Fibroblast of the aortic adventitia (primary cell): ENCODE measurements at regions not wholly inside any gene's neighbourhood (a gene's known extent, or its start where the extent isn't known, plus 50 kb on each side); places are given as distances from the start of the nearest gene placed in this dataset.

Source experiments
- DNase-seq: peaks from one replicate; pipeline ENCODE4 v3.0.0-alpha.2; 2010; ENCODE audit warnings: low read depth
- H3K4me3 ChIP-seq: 2 replicates; pipeline ENCODE4 v1.5.1; 2011; ENCODE audit warnings: low read depth, mild to moderate bottlenecking, control low read depth, low read length, moderate library complexity
- TF ChIP-seq, protein P1 (sequence below): IDR thresholded peaks from 2 replicates; pipeline ENCODE4 v1.5.1; 2011; ENCODE audit warnings: mild to moderate bottlenecking, low read length, control low read depth, inconsistent platforms; ENCODE audit not compliant: insufficient read depth

DNA sequence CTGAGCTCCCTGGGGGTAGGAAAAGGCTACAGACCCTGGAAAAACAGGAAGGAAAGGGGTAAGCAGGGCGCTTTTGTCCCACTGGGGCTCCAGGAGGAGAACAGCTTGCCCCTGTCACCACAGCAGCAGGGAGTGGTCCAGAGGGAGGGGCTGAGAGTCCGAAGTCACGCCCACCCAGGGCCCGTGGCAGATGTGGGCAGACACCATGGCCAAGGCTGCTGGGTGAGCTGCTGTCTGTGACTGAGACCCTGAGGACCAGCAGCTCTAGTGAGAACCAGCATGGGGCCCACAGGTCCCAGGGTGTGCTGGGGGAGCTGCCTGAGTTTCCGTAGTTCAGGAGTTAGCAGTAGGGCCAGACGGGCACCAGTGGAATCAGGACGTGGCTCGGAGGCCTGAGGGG is 162.0 kb downstream of the SPP2 start:
- TF ChIP-seq, protein P1, sequence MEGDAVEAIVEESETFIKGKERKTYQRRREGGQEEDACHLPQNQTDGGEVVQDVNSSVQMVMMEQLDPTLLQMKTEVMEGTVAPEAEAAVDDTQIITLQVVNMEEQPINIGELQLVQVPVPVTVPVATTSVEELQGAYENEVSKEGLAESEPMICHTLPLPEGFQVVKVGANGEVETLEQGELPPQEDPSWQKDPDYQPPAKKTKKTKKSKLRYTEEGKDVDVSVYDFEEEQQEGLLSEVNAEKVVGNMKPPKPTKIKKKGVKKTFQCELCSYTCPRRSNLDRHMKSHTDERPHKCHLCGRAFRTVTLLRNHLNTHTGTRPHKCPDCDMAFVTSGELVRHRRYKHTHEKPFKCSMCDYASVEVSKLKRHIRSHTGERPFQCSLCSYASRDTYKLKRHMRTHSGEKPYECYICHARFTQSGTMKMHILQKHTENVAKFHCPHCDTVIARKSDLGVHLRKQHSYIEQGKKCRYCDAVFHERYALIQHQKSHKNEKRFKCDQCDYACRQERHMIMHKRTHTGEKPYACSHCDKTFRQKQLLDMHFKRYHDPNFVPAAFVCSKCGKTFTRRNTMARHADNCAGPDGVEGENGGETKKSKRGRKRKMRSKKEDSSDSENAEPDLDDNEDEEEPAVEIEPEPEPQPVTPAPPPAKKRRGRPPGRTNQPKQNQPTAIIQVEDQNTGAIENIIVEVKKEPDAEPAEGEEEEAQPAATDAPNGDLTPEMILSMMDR = no peak
- H3K4me3 ChIP-seq = no peak overlapping the region
- DNase-seq = no peak

DNA sequence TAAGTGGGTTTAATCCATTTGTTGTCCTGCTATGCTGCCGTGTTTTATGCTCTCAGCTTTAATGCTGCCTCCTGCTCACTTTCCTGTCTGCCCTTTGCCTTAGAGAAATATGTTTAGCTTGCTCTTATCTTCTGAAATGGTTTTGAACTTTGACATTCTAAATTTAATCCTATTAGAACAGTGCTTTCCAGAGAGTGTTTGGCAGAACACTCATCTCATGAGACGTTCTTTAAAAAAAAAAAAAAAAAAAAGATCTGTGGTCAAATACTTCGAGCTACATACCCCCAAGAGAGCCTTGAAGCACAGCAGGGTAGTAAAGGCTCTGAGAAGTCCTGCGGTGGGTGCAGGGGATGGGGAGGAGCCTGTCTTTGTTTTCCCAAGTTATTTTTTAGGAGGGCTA is 161.3 kb downstream of the SPP2 start:
- no peak overlapping the region for H3K4me3 ChIP-seq
- peak; percentile 48 for DNase-seq
- TF ChIP-seq, protein P1 = no peak

DNA sequence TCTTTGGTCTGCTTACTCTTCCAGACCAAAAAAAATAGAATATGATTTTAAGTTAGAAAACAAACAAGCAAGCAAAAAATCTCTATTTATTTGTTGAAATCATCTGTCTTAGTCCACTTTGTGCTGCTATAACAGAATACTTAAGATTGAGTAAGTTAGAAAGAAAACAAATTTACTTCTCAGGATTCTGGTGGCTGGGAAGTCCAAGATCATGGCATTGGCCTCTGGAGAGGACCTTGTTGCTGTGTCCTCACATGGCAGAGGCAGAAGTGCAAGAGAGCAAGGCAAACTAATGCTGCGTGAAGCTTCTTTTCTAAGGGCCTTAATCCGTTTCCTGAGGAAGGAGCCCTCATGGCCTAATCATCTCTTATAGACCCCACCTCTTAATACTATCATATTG is 156.2 kb downstream of the SPP2 start:
- no peak for DNase-seq
- TF ChIP-seq, protein P1 = no peak

DNA sequence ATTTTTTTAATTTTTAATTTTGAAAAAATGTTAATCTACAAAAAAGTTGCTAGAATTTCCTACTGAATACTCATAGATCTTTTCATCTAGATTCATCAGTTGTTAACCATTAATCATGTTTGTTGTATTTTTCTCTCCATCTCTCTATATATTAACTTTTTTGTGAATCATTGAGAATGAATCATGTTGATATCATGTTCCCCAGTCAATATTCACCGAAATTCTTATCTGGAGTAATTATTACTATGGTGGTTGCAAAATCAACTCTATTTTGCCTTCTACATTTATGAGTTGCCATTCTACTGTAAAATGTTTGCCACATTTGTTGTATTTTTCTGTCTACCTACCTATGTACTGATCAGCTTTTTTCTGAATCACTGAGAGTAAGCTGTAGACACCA is 154.0 kb downstream of the SPP2 start:
- peak; percentile 38 for DNase-seq
- TF ChIP-seq, protein P1 = no peak

More for the DNA sequence above, 156.2 kb downstream of the SPP2 start:
- no peak overlapping the region for H3K4me3 ChIP-seq

DNA sequence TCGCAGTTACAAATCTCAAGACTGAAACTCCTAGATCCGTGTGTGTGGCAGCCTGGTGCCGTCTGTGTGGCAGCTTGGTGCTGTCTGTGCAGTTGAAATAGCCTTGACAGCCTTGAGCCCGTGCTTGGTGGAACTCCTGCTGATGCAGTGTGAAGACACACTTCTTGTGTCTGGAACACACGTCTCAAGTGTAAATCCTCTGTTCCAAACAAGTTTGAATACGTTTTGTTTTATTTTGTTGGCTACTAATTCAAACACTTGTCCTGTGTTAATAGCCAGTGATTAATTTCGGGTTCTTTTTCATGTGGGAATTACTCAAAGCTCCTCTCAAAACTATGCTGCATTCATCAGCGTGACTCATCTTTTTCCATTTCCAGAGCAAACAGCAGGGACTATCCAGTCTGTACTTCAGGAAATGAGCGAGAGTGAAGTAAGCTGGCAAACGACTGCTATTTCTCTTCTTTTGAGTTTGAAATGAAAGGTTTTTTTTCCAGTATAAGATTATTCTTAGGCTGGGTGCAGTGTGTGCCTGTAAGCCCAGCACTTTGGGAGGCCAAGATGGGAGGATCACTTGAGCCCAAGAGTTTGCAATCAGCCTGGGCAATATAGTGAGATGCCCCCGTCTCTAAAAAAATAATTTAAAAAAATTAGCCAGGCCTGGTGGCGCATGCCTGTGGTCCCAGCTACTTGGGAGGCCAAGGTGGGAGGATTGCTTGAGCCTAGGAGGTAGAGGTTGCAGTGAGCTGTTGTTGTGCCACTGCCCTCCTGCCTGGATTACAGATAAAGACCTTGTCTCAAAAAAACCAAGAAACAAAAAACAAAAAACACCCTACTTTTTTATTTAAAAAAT is 152.9 kb downstream of the SPP2 start:
- peak overlapping the region; percentile 40 for H3K4me3 ChIP-seq
- DNase-seq = peak; percentile 96
- TF ChIP-seq, protein P1 = no peak

More for the DNA sequence above, 154.0 kb downstream of the SPP2 start:
- H3K4me3 ChIP-seq = no peak overlapping the region

DNA sequence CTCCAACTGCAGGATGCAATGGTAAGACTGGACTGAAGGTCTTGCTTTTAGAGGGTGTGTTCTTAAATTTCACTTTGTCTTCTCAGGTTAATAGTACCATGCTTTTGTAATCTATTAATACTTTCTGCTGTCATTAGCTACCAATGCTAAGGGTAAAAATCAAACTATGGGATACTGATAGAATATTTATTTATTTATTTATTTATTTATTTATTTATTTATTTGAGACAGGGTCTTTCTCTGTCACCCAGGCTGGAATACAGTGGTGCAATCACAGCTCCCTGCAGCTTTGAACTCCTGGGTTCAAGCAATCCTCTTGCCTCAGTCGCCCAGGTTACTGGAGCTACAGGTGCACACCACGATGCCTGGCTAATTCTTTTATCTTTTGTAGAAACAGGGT is 152.1 kb downstream of the SPP2 start:
- TF ChIP-seq, protein P1 = no peak
- H3K4me3 ChIP-seq = no peak overlapping the region
- no peak for DNase-seq
